ENCODE measurements at regions not wholly inside any gene's neighbourhood (a gene's known extent, or its start where the extent isn't known, plus 50 kb on each side); places are given as distances from the start of the nearest gene placed in this dataset.

DNA sequence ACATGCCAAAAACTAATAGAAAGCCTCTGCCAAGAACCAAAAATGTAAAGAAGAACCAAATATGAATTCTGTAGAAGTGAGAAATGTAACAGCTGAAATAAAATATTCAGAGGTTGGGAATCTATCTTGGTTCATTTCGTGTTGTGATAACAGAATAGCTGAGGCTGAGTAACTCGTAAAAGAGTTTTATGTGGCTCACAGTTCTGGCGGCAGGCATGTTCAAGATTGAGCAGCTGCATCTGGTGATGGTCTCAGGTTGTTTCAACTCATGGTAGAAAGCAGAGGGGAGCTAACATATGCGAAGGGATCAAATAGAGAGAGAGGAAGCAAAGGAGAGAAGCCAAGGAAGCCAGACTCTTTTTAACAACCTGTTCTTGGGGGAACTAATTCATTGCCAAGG, 717.2 kb downstream of the TNS3 start:
- ChIA-PET RAD21 (ENCODE audit: unreplicated experiment) (no interaction called here), CTCF (no interaction called here), POLR2A (no interaction called here), SMC1A (ENCODE audit: uncharacterized antibody, unreplicated experiment) (no interaction called here)
- 31% methylated on average over 4 of the region's 4 CpGs for WGBS (ENCODE audit: insufficient coverage, insufficient replicate concordance, low lambda C conversion rate, missing lambda C conversion rate)
- H3K4me2 ChIP-seq (ENCODE audit: control insufficient read depth, insufficient read depth) = no peak overlapping the region
- no peaks in the 10 kb centered on the region for H3K79me2 ChIP-seq (ENCODE audit: control insufficient read depth, insufficient read depth, low read length)
- H3K9ac ChIP-seq (ENCODE audit: control insufficient read depth, insufficient read depth, low read length) = no peak overlapping the region
- intact Hi-C loops (cut with micrococcal nuclease; ENCODE audit: unreplicated experiment) (no loop called here), in situ Hi-C loops (cut with MboI) (no loop called here)
- FAIRE-seq = no peak
- ATAC-seq = no peak
- no peaks in the 10 kb centered on the region for H3K27me3 ChIP-seq (replicated peaks in 1 of 2; ENCODE audit: control insufficient read depth in 2 of 2, insufficient read depth in 2 of 2, low read length in 1 of 2)
- H3K36me3 ChIP-seq (ENCODE audit: control insufficient read depth in 2 of 2, insufficient read depth in 2 of 2, low read length in 1 of 2) = no peaks in the 10 kb centered on the region
- no peak overlapping the region for H2AFZ ChIP-seq (ENCODE audit: control insufficient read depth, low read depth, low read length)
- no peak overlapping the region for H3K27ac ChIP-seq (ENCODE audit: control insufficient read depth, insufficient read depth)
- H3K9me3 ChIP-seq (replicated peaks; ENCODE audit: control insufficient read depth, insufficient read depth, low read length) = no peaks in the 10 kb centered on the region
- TF ChIP-seq STAT1 (conservative IDR thresholded peaks at IDR 0.05) (no peak), GABPA (IDR thresholded peaks at IDR 0.05; ENCODE audit: low read depth) (no peak), PAX5 (IDR thresholded peaks at IDR 0.05; ENCODE audit: borderline replicate concordance, low read depth, low read length) (no peak), NFYA (IDR thresholded peaks at IDR 0.05; ENCODE audit: borderline replicate concordance, low read depth, low read length) (no peak), TCF12 (IDR thresholded peaks at IDR 0.05; ENCODE audit: low read depth, low read length) (no peak)
- H3K4me3 ChIP-seq = no peak overlapping the region
- H4K20me1 ChIP-seq (ENCODE audit: control insufficient read depth, insufficient read depth) = no peaks in the 10 kb centered on the region
- DNase-seq (ENCODE audit: low read depth, low spot score) = no peak
- BruUV-seq (replicated peaks) = no TSS peak
- H3K4me1 ChIP-seq (ENCODE audit: control insufficient read depth, insufficient read depth, low read length) = no peaks in the 10 kb centered on the region

DNA sequence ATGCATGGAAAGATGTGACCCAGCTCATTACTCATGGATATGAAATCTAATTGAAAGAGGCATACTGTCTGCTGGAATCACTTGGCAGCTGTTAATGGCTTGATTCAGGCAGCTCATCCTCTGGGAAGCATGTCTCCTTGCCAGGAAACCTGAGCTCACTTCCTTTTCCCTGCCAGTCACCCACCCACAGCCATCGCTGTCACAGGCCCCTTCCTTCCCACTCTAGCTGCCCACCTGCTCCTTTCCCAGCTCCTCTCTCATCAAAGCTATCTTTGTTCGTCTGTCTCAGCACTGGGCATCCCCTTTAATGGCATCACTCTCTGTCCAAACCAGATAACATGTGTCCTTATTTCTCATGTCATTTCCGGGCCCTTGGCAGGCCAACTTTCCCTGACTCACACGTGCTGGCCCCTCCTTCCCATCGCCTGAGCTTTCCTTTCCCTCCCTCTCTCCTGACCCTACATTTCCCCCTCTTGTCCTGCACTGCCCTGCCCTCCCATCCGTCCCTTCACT, 721.9 kb downstream of the TNS3 start:
- RAD21 ChIA-PET (ENCODE audit: unreplicated experiment) = no interaction called here
- intact Hi-C loops (cut with micrococcal nuclease; ENCODE audit: unreplicated experiment) (no loop called here), in situ Hi-C loops (cut with MboI) (no loop called here)
- H3K9me3 ChIP-seq (replicated peaks; ENCODE audit: control insufficient read depth, insufficient read depth, low read length) = no peaks in the 10 kb centered on the region
- 0% methylated on average over 5 of the region's 6 CpGs for whole genome bisulfite sequencing (ENCODE audit: insufficient coverage, insufficient replicate concordance, low lambda C conversion rate, missing lambda C conversion rate)
- DNase-seq (ENCODE audit: low read depth, low spot score) (no peak), FAIRE-seq (no peak), ATAC-seq (no peak)
- no peak overlapping the region for H3K4me2 ChIP-seq (ENCODE audit: control insufficient read depth, insufficient read depth)
- no peaks in the 10 kb centered on the region for H3K79me2 ChIP-seq (ENCODE audit: control insufficient read depth, insufficient read depth, low read length)
- H3K27ac ChIP-seq (ENCODE audit: control insufficient read depth, insufficient read depth) = no peak overlapping the region
- H3K27me3 ChIP-seq (replicated peaks in 1 of 2; ENCODE audit: control insufficient read depth in 2 of 2, insufficient read depth in 2 of 2, low read length in 1 of 2) = no peaks in the 10 kb centered on the region
- BruUV-seq (replicated peaks) = no TSS peak
- no peak overlapping the region for H2AFZ ChIP-seq (ENCODE audit: control insufficient read depth, low read depth, low read length)
- H3K4me3 ChIP-seq = no peak overlapping the region
- no peak overlapping the region for H3K9ac ChIP-seq (ENCODE audit: control insufficient read depth, insufficient read depth, low read length)
- no peaks in the 10 kb centered on the region for H3K36me3 ChIP-seq (ENCODE audit: control insufficient read depth in 2 of 2, insufficient read depth in 2 of 2, low read length in 1 of 2)
- H3K4me1 ChIP-seq (ENCODE audit: control insufficient read depth, insufficient read depth, low read length) = no peaks in the 10 kb centered on the region
- H4K20me1 ChIP-seq (ENCODE audit: control insufficient read depth, insufficient read depth) = no peaks in the 10 kb centered on the region
- POLR2A ChIA-PET = no interaction called here
- SMC1A ChIA-PET (ENCODE audit: uncharacterized antibody, unreplicated experiment) = interaction anchor here (0.6 to 1.1 kb wide), 3 partner anchors 12 to 224 kb away, joined by 3 to 5 read pairs (median 4); no protein-coding TSS in a partner anchor
- no peak for TF ChIP-seq MEF2B (IDR thresholded peaks at IDR 0.05; ENCODE audit: partially characterized antibody, poor library complexity, severe bottlenecking)
- CTCF ChIA-PET = interaction anchor here (1.2 kb wide), 1 partner anchor 12 kb away, joined by 3 read pairs; no protein-coding TSS in a partner anchor
